HEK293 (cell line): ENCODE measurements at regions not wholly inside any gene's neighbourhood (a gene's known extent, or its start where the extent isn't known, plus 50 kb on each side); places are given as distances from the start of the nearest gene placed in this dataset.

Experiments used
- CTCF ChIA-PET: fragments of 350-600 bp; formaldehyde crosslinking; extraction: SDS; loops from one replicate; lab custom pipeline; 2021; ENCODE audit warnings: antibody characterized with exemption; lab: Yijun Ruan, JAX
- POLR2A ChIA-PET: fragments of 300-600 bp; formaldehyde crosslinking; extraction: SDS; loops from one replicate; lab custom pipeline; 2020; ENCODE audit warnings: antibody characterized with exemption, inconsistent platforms; lab: Yijun Ruan, JAX
- H3K27ac ChIP-seq: fragments of 200-500 bp; sonication (Bioruptor generic); 2 replicates; pipeline ENCODE4 v1.5.1; 2014; ENCODE audit warnings: low read depth, low read length, control low read depth, inconsistent platforms; ENCODE audit errors: extremely low read depth
- H3K36me3 ChIP-seq, 2 experiments: fragments of 200-500 bp in 1 of 2; sonication (Bioruptor generic) in 1 of 2; 1 replicate in 1 of 2; 2 replicates in 1 of 2; pipeline ENCODE4 v1.5.1; 2014 to 2017; ENCODE audit warnings: inconsistent platforms in 2 of 2, low read length in 2 of 2; ENCODE audit not compliant: control insufficient read depth in 2 of 2, insufficient read depth in 1 of 2
- H3K4me1 ChIP-seq: fragments of 200-500 bp; sonication (Bioruptor generic); 2 replicates; pipeline ENCODE4 v1.5.1; 2014; ENCODE audit warnings: mild to moderate bottlenecking, low read length, inconsistent platforms; ENCODE audit not compliant: control insufficient read depth, insufficient read depth
- H3K4me3 ChIP-seq: 2 replicates; pipeline ENCODE4 v1.5.1; 2011; ENCODE audit warnings: low read depth, mild to moderate bottlenecking, control low read depth, low read length, moderate library complexity
- H3K9me3 ChIP-seq: fragments of 200-500 bp; sonication (Bioruptor generic); 2 replicates; pipeline ENCODE4 v1.5.1; 2014; ENCODE audit warnings: low read depth, low read length, inconsistent platforms; ENCODE audit not compliant: control insufficient read depth, insufficient read depth
- EGR2 ChIP-seq: fragments of 450-650 bp; formaldehyde crosslinking; IDR thresholded peaks from 2 replicates; pipeline ENCODE4 v1.5.1; 2016; ENCODE audit warnings: low read depth, missing biosample characterization, missing genetic modification characterization
- HOXA7 ChIP-seq: sonication (generic); formaldehyde crosslinking; IDR thresholded peaks from 2 replicates; pipeline ENCODE4 v1.8.1; 2022; ENCODE audit warnings: missing genetic modification reagents, borderline replicate concordance
- KLF8 ChIP-seq: fragments of 450-650 bp; formaldehyde crosslinking; IDR thresholded peaks from 2 replicates; pipeline ENCODE4 v1.5.1; 2016; ENCODE audit warnings: missing biosample characterization, missing genetic modification characterization
- MYNN ChIP-seq: fragments of 450-650 bp; formaldehyde crosslinking; IDR thresholded peaks from 2 replicates; pipeline ENCODE4 v1.5.1; 2016; ENCODE audit warnings: missing biosample characterization, missing genetic modification characterization, borderline replicate concordance
- OSR2 ChIP-seq: fragments of 450-650 bp; formaldehyde crosslinking; IDR thresholded peaks from 2 replicates; pipeline ENCODE4 v1.5.1; 2016; ENCODE audit warnings: missing biosample characterization, missing genetic modification characterization
- SCRT1 ChIP-seq: fragments of 450-650 bp; formaldehyde crosslinking; IDR thresholded peaks from 2 replicates; pipeline ENCODE4 v1.5.1; 2016; ENCODE audit warnings: missing biosample characterization, missing genetic modification characterization, borderline replicate concordance
- SP3 ChIP-seq: fragments of 450-650 bp; formaldehyde crosslinking; IDR thresholded peaks from 2 replicates; pipeline ENCODE4 v1.5.1; 2016; ENCODE audit warnings: missing biosample characterization, missing genetic modification characterization
- ZFP3 ChIP-seq: fragments of 450-650 bp; formaldehyde crosslinking; IDR thresholded peaks from 2 replicates; pipeline ENCODE4 v1.5.1; 2016; ENCODE audit warnings: low read depth, missing biosample characterization, missing genetic modification characterization
- ZNF133 ChIP-seq: fragments of 450-650 bp; formaldehyde crosslinking; IDR thresholded peaks from 2 replicates; pipeline ENCODE4 v1.5.1; 2016; ENCODE audit warnings: missing biosample characterization, missing genetic modification characterization
- ZNF175 ChIP-seq: fragments of 450-650 bp; formaldehyde crosslinking; IDR thresholded peaks from 2 replicates; pipeline ENCODE4 v1.5.1; 2016; ENCODE audit warnings: missing biosample characterization, missing genetic modification characterization
- ZNF23 ChIP-seq: fragments of 450-650 bp; formaldehyde crosslinking; IDR thresholded peaks from 2 replicates; pipeline ENCODE4 v1.5.1; 2016; ENCODE audit warnings: missing biosample characterization, missing genetic modification characterization, borderline replicate concordance
- ZNF248 ChIP-seq: fragments of 450-650 bp; formaldehyde crosslinking; IDR thresholded peaks from 2 replicates; pipeline ENCODE4 v1.5.1; 2017; ENCODE audit warnings: missing biosample characterization, missing genetic modification characterization
- ZNF354C ChIP-seq: fragments of 450-650 bp; formaldehyde crosslinking; IDR thresholded peaks from 2 replicates; pipeline ENCODE4 v1.5.1; 2016; ENCODE audit warnings: missing biosample characterization, missing genetic modification characterization, low read depth, borderline replicate concordance
- ZNF423 ChIP-seq: fragments of 450-650 bp; formaldehyde crosslinking; IDR thresholded peaks from 2 replicates; pipeline ENCODE4 v1.5.1; 2016; ENCODE audit warnings: missing biosample characterization, missing genetic modification characterization
- ZNF514 ChIP-seq: fragments of 450-650 bp; formaldehyde crosslinking; IDR thresholded peaks from 2 replicates; pipeline ENCODE4 v1.5.1; 2016; ENCODE audit warnings: missing biosample characterization, missing genetic modification characterization
- ZNF560 ChIP-seq: fragments of 450-650 bp; formaldehyde crosslinking; IDR thresholded peaks from 2 replicates; pipeline ENCODE4 v1.5.1; 2017; ENCODE audit warnings: missing biosample characterization, missing genetic modification characterization, borderline replicate concordance
- ZNF660 ChIP-seq: fragments of 450-650 bp; IDR thresholded peaks from 2 replicates; pipeline ENCODE4 v1.5.1; 2018; ENCODE audit warnings: missing biosample characterization, mild to moderate bottlenecking, missing genetic modification characterization
- ZNF76 ChIP-seq: fragments of 450-650 bp; formaldehyde crosslinking; IDR thresholded peaks from 2 replicates; pipeline ENCODE4; 2016; ENCODE audit warnings: low read depth, missing biosample characterization, missing genetic modification characterization, borderline replicate concordance
- ZNF785 ChIP-seq: fragments of 450-650 bp; formaldehyde crosslinking; IDR thresholded peaks from 2 replicates; pipeline ENCODE4 v1.5.1; 2016; ENCODE audit warnings: missing biosample characterization, missing genetic modification characterization
- ZSCAN18 ChIP-seq: fragments of 450-650 bp; formaldehyde crosslinking; IDR thresholded peaks from 2 replicates; pipeline ENCODE4 v1.5.1; 2016; ENCODE audit warnings: missing biosample characterization, missing genetic modification characterization
- ZSCAN30 ChIP-seq: fragments of 450-650 bp; IDR thresholded peaks from 2 replicates; pipeline ENCODE4 v1.5.1; 2018; ENCODE audit warnings: missing biosample characterization, mild to moderate bottlenecking, missing genetic modification characterization, moderate library complexity
- TF ChIP-seq, protein P1 (sequence below): fragments of 450-650 bp; formaldehyde crosslinking; IDR thresholded peaks from 2 replicates; pipeline ENCODE4 v1.5.1; 2016; ENCODE audit warnings: missing biosample characterization, missing genetic modification characterization
- TF ChIP-seq, protein P2 (sequence below): fragments of 450-650 bp; formaldehyde crosslinking; IDR thresholded peaks from 2 replicates; pipeline ENCODE4 v1.5.1; 2016; ENCODE audit warnings: missing biosample characterization, missing genetic modification characterization
- TF ChIP-seq, protein P3 (sequence below): fragments of 450-650 bp; formaldehyde crosslinking; IDR thresholded peaks from 2 replicates; pipeline ENCODE4 v1.5.1; 2016; ENCODE audit warnings: missing biosample characterization, missing genetic modification characterization
- TF ChIP-seq, protein P4 (sequence below): fragments of 450-650 bp; formaldehyde crosslinking; IDR thresholded peaks from 2 replicates; pipeline ENCODE4 v1.5.1; 2017; ENCODE audit warnings: missing biosample characterization, missing genetic modification characterization
- TF ChIP-seq, protein P5 (sequence below): fragments of 450-650 bp; formaldehyde crosslinking; optimal IDR thresholded peaks from 2 replicates; pipeline ENCODE3; 2016; ENCODE audit warnings: missing biosample characterization, mild to moderate bottlenecking, missing genetic modification characterization

DNA sequence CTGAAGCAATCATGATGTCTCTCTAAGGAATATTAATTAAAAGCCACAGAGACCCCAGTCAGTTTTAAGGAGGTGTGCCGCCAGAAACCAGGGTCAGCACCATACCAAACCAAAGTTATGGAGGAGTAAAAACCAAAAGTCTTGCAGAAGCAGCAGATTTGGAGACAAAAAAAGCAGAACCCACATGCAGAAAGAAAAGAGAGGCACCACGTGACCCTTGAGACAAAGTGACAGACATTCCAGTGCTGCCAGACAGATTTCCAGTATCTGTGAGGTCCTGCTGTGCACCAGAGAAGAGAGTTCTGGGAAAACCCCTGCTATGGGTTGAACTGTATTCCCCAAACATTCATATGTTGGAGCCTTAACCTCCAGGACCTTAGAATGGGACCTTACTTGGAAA, 59.7 kb downstream of the CAPZA3 start (continued):
- TF ChIP-seq ZNF23 (tag by site-specific recombination) (no peak), ZNF76 (tag by site-specific recombination) (no peak), ZNF423 (tag by site-specific recombination) (no peak), ZSCAN30 (tag by site-specific recombination) (no peak), ZNF133 (tag by site-specific recombination) (no peak), ZSCAN18 (tag by site-specific recombination) (no peak), OSR2 (tag by site-specific recombination) (no peak), KLF8 (tag by site-specific recombination) (no peak), ZNF785 (tag by site-specific recombination) (no peak), ZNF248 (no peak)
- TF ChIP-seq, protein P1, sequence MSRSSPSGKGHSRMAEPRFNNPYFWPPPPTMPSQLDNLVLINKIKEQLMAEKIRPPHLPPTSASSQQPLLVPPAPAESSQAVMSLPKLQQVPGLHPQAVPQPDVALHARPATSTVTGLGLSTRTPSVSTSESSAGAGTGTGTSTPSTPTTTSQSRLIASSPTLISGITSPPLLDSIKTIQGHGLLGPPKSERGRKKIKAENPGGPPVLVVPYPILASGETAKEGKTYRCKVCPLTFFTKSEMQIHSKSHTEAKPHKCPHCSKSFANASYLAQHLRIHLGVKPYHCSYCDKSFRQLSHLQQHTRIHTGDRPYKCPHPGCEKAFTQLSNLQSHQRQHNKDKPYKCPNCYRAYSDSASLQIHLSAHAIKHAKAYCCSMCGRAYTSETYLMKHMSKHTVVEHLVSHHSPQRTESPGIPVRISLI (tag by site-specific recombination), result no peak

DNA sequence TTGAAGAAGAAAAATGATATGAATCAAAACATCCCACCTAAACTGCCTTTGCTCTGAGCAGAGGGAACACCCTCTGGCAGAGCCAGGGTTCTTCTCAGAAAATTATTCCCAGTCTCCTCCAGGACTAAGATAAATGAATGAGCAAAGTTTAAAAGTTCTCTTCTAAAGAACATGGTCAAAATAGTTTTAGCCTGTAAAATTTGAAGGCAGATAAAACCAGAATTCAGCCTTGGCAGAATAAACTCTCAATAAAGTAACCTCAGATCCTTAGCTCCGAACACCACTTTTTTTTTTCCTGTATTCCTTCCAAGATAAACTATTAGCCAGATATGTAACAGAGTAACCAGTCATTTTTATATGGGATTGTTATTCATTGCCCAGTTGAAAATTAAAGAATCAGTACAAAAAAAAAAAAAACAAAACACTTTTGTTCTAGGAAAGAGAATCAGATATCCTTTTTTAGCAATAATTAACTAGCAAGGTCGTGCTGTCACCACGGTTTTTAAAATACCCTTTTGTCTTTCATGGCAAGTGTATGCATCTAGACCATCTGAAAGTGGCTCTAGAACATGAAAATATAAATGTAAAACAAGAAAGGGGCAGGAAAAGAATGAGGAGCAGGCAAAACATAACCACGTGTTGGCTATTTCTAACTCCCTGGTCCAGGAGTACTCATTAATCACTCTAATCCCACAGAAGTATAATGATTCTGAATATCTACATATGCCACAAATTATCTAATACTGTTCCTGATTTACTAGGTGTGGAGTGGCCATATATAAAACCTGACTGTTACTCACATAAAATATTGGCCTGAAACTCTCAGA, 60.8 kb downstream of the CAPZA3 start:
- TF ChIP-seq SCRT1 (tag by site-specific recombination) (no peak), ZNF560 (tag by site-specific recombination) (no peak)
- no peak overlapping the region for H3K27ac ChIP-seq
- no peaks in the 10 kb centered on the region for H3K36me3 ChIP-seq
- POLR2A ChIA-PET, result no interaction called here
- H3K9me3 ChIP-seq, result no peaks in the 10 kb centered on the region
- H3K4me1 ChIP-seq, result no peaks in the 10 kb centered on the region
- no peak overlapping the region for H3K4me3 ChIP-seq
- CTCF ChIA-PET, result interaction anchor here (0.6 kb wide), 1 partner anchor 13 kb away, joined by 3 read pairs; no protein-coding TSS in a partner anchor

- Histone ChIP-seq H3K9me3 (no peaks in the 10 kb centered on the region), H3K4me3 (no peak overlapping the region), H3K36me3 (no peaks in the 10 kb centered on the region), H3K27ac (no peak overlapping the region), H3K4me1 (no peaks in the 10 kb centered on the region)
- CTCF ChIA-PET, result no interaction called here
- POLR2A ChIA-PET, result no interaction called here
- TF ChIP-seq, protein P2, sequence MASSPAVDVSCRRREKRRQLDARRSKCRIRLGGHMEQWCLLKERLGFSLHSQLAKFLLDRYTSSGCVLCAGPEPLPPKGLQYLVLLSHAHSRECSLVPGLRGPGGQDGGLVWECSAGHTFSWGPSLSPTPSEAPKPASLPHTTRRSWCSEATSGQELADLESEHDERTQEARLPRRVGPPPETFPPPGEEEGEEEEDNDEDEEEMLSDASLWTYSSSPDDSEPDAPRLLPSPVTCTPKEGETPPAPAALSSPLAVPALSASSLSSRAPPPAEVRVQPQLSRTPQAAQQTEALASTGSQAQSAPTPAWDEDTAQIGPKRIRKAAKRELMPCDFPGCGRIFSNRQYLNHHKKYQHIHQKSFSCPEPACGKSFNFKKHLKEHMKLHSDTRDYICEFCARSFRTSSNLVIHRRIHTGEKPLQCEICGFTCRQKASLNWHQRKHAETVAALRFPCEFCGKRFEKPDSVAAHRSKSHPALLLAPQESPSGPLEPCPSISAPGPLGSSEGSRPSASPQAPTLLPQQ (tag by site-specific recombination), result no peak
- no peak for TF ChIP-seq ZNF175 (tag by site-specific recombination)
- no peak for TF ChIP-seq ZNF354C (tag by site-specific recombination)
- TF ChIP-seq, protein P3, sequence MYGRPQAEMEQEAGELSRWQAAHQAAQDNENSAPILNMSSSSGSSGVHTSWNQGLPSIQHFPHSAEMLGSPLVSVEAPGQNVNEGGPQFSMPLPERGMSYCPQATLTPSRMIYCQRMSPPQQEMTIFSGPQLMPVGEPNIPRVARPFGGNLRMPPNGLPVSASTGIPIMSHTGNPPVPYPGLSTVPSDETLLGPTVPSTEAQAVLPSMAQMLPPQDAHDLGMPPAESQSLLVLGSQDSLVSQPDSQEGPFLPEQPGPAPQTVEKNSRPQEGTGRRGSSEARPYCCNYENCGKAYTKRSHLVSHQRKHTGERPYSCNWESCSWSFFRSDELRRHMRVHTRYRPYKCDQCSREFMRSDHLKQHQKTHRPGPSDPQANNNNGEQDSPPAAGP (tag by site-specific recombination), result no peak
- TF ChIP-seq EGR2, result no peak
- TF ChIP-seq MYNN (tag by site-specific recombination), result no peak
- TF ChIP-seq, protein P4, sequence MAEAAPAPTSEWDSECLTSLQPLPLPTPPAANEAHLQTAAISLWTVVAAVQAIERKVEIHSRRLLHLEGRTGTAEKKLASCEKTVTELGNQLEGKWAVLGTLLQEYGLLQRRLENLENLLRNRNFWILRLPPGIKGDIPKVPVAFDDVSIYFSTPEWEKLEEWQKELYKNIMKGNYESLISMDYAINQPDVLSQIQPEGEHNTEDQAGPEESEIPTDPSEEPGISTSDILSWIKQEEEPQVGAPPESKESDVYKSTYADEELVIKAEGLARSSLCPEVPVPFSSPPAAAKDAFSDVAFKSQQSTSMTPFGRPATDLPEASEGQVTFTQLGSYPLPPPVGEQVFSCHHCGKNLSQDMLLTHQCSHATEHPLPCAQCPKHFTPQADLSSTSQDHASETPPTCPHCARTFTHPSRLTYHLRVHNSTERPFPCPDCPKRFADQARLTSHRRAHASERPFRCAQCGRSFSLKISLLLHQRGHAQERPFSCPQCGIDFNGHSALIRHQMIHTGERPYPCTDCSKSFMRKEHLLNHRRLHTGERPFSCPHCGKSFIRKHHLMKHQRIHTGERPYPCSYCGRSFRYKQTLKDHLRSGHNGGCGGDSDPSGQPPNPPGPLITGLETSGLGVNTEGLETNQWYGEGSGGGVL, result no peak
- no peak for TF ChIP-seq ZFP3
- TF ChIP-seq ZNF514 (tag by site-specific recombination), result no peak
- TF ChIP-seq SP3 (tag by site-specific recombination), result no peak
- no peak for TF ChIP-seq HOXA7 (CRISPR knock-in tag)
- TF ChIP-seq ZNF660 (tag by site-specific recombination), result no peak
- TF ChIP-seq, protein P5, sequence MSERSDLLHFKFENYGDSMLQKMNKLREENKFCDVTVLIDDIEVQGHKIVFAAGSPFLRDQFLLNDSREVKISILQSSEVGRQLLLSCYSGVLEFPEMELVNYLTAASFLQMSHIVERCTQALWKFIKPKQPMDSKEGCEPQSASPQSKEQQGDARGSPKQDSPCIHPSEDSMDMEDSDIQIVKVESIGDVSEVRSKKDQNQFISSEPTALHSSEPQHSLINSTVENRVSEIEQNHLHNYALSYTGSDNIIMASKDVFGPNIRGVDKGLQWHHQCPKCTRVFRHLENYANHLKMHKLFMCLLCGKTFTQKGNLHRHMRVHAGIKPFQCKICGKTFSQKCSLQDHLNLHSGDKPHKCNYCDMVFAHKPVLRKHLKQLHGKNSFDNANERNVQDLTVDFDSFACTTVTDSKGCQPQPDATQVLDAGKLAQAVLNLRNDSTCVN (tag by site-specific recombination), result no peak
These were observed 61.6 kb downstream of the CAPZA3 start for GRCh38 chr12:18799561-18799960.
